ENCODE measurements at regions not wholly inside any gene's neighbourhood (a gene's known extent, or its start where the extent isn't known, plus 50 kb on each side); places are given as distances from the start of the nearest gene placed in this dataset.

- TF ChIP-seq CTCF (conservative IDR thresholded peaks at IDR 0.05 in 1 of 2, IDR thresholded peaks at IDR 0.05 in 1 of 2; ENCODE audit: extremely low read depth in 1 of 2, insufficient read depth in 1 of 2, low read depth in 1 of 2, low read length in 2 of 2) (no peak), EZH2 (IDR thresholded peaks at IDR 0.05; ENCODE audit: borderline replicate concordance, low read length) (no peak)
These were observed 244.9 kb upstream of the CXCR4 start for GRCh38 chr2:136362676-136363390.

Data from mammary epithelial cell (primary cell).